ENCODE measurements at regions not wholly inside any gene's neighbourhood (a gene's known extent, or its start where the extent isn't known, plus 50 kb on each side); places are given as distances from the start of the nearest gene placed in this dataset.
"Not testable (repeated sequence)": the region's sequence is repeated elsewhere in the genome, so short reads cannot be mapped to it uniquely, and the experiment has no call there.

- no peak for TF ChIP-seq CTCF (IDR thresholded peaks at IDR 0.05; ENCODE audit: low read depth, low read length)
- no peak overlapping the region for H3K4me3 ChIP-seq (ENCODE audit: low read depth, low read length)
- in situ Hi-C loops (cut with HindIII; ENCODE audit: low sequenced_read_pairs), result no loop called here
- DNase-seq (ENCODE audit: low read depth, low spot score), result no peak
Measured at GRCh38 chr5:39942606-39943005, 517.8 kb upstream of the DAB2 start.

- TF ChIP-seq CTCF (IDR thresholded peaks at IDR 0.05; ENCODE audit: low read depth, low read length), result no peak
- no peak overlapping the region for H3K4me3 ChIP-seq (ENCODE audit: low read depth, low read length)
- no peak for DNase-seq (ENCODE audit: low read depth, low spot score)
- in situ Hi-C loops (cut with HindIII; ENCODE audit: low sequenced_read_pairs), result no loop called here
Measured at GRCh38 chr5:39941416-39941815, 516.6 kb upstream of the DAB2 start.

- no peak for TF ChIP-seq CTCF (IDR thresholded peaks at IDR 0.05; ENCODE audit: low read depth, low read length)
- no peak for DNase-seq (ENCODE audit: low read depth, low spot score)
- H3K4me3 ChIP-seq (ENCODE audit: low read depth, low read length), result no peak overlapping the region
- in situ Hi-C loops (cut with HindIII; ENCODE audit: low sequenced_read_pairs), result no loop called here
Measured at GRCh38 chr5:39934830-39935229, 510.1 kb upstream of the DAB2 start.

GRCh38 chr5:39933061-39933460 lies 508.3 kb upstream of the DAB2 start:
- in situ Hi-C loops (cut with HindIII; ENCODE audit: low sequenced_read_pairs), result no loop called here
- no peak for TF ChIP-seq CTCF (IDR thresholded peaks at IDR 0.05; ENCODE audit: low read depth, low read length)
- H3K4me3 ChIP-seq (ENCODE audit: low read depth, low read length), result no peak overlapping the region
- no peak for DNase-seq (ENCODE audit: low read depth, low spot score)

- no peak for TF ChIP-seq CTCF (IDR thresholded peaks at IDR 0.05; ENCODE audit: low read depth, low read length)
- DNase-seq (ENCODE audit: low read depth, low spot score), result no peak
- in situ Hi-C loops (cut with HindIII; ENCODE audit: low sequenced_read_pairs), result no loop called here
- no peak overlapping the region for H3K4me3 ChIP-seq (ENCODE audit: low read depth, low read length)
Measured at GRCh38 chr5:39928709-39929108, 503.9 kb upstream of the DAB2 start.

GRCh38 chr5:39919876-39920275 lies 495.1 kb upstream of the DAB2 start:
- TF ChIP-seq CTCF (IDR thresholded peaks at IDR 0.05; ENCODE audit: low read depth, low read length), result no peak
- in situ Hi-C loops (cut with HindIII; ENCODE audit: low sequenced_read_pairs), result no loop called here
- no peak for DNase-seq (ENCODE audit: low read depth, low spot score)
- H3K4me3 ChIP-seq (ENCODE audit: low read depth, low read length), result no peak overlapping the region

GRCh38 chr5:39912906-39913305 lies 488.1 kb upstream of the DAB2 start:
- DNase-seq (ENCODE audit: low read depth, low spot score), result no peak
- no peak overlapping the region for H3K4me3 ChIP-seq (ENCODE audit: low read depth, low read length)
- TF ChIP-seq CTCF (IDR thresholded peaks at IDR 0.05; ENCODE audit: low read depth, low read length), result no peak
- in situ Hi-C loops (cut with HindIII; ENCODE audit: low sequenced_read_pairs), result no loop called here

GRCh38 chr5:39907267-39907951 lies 482.6 kb upstream of the DAB2 start:
- DNase-seq (ENCODE audit: low read depth, low spot score); H3K4me3 ChIP-seq (ENCODE audit: low read depth, low read length); in situ Hi-C loops (cut with HindIII; ENCODE audit: low sequenced_read_pairs): not testable (repeated sequence)
